NCI-H1694 treated with DMSO at 0.1 percent for 48 hours (cell line): ENCODE measurements at regions not wholly inside any gene's neighbourhood (a gene's known extent, or its start where the extent isn't known, plus 50 kb on each side); places are given as distances from the start of the nearest gene placed in this dataset.

ENCODE experiments used
- DNase-seq: peaks from one replicate; lab custom pipeline; 2025; lab: John Stamatoyannopoulos, UW

DNA sequence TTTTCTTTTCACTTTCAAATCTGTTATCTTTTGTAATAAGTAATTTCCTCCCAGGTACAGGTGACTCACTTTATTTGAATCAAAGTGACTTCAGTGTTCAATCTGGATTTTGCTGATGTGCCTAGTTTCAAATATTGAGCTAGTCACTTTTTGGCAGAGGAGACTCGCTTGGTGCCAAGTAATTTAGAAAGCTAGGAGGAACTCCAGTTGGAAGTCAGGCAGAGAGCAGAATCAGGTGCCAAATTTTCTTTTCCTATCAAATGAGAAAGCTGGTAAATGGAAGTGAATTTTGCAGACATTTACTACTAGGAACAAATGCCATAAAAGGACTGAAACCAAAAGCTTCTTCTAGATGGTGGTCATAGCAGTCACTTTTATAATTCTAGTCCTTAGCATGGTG is 656.0 kb upstream of the KIF2B start:
- DNase-seq = no peak

DNA sequence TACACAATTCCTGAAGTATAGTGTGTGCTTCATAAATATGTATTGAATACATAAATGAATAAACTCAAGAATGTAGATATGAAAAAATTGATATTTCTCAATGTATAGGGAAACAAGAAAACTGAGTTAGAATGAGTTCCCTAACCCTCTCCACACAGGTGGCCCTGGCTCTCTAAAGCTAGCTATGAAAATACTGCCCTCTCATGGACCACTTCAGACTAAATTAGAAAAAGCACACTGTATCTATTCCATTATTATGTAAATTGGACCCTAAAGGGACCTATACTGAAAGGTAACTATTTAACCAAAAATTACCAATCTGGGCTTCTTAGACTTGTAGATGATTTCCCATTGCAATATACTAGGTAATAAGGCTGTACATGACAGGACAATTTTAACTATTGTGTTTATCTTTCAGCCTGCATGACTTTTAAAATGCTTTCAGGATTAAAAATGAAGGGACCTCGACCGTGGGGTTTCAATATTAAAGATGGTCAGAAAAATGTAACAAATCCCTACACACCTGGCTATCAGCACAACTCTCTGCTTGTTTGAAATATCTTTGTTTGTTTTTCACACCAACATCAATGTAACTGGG is 672.5 kb upstream of the KIF2B start:
- no peak for DNase-seq

DNA sequence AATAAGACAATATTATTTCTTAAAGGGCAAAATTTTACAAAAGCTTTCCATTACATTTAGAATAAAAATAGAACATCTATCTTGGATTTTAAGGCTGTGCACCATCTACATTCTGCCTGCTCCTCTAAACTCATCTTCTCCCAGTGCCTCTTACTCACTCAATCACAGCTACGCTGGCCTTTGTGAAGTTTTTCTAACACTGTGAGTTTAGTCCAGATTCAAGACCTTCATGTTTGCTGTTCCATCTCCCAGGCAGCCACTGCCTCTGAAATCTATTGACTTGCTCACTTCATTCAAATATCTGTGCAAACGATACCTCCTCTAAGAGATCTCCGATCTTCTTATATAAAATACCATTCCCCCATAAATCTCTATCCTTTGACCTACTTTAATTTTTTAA is 673.4 kb upstream of the KIF2B start:
- no peak for DNase-seq

- no peak for DNase-seq
Measured at GRCh38 chr17:53148058-53148457, 674.7 kb upstream of the KIF2B start.

- no peak for DNase-seq
Measured at GRCh38 chr17:53142890-53143289, 679.8 kb upstream of the KIF2B start.

GRCh38 chr17:53141731-53142130 is 681.0 kb upstream of the KIF2B start:
- no peak for DNase-seq

DNA sequence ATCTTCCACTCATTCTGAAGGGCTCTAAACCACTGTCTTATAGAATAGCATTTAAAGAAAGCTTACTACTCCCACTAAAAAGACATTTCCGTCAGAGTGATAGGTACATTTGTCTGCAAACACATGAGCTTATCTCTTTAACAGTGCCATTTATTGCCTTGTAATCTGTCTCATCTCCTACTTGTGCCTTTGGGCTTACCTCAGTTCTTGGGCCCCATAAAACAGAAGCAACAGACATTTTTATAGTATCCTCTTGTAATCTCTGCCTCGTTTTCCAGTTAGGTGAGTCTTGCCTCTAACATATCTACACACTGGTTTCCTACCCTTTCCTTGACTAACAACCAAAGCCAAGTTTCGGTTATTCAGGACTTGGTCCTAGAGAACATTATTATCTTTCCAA is 681.4 kb upstream of the KIF2B start:
- no peak for DNase-seq

DNA sequence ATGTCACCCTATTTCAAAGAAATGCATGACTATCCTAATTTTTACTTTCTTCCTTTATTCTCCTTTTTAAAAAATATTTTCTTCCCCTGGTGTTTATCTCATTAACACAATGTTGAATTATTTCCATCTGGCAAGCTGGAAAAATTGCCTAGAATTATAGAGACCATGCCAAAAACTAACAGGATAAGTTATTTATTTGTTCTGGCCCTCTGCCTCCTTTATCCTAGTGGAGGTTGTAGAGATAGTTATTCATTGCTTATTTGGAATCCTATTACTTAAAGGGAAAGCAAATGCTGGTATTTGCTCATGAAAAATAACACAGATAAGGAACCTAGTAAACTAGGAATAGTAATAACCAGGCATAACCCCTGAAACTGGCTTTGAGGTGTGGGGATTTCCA is 684.9 kb upstream of the KIF2B start:
- no peak for DNase-seq

DNA sequence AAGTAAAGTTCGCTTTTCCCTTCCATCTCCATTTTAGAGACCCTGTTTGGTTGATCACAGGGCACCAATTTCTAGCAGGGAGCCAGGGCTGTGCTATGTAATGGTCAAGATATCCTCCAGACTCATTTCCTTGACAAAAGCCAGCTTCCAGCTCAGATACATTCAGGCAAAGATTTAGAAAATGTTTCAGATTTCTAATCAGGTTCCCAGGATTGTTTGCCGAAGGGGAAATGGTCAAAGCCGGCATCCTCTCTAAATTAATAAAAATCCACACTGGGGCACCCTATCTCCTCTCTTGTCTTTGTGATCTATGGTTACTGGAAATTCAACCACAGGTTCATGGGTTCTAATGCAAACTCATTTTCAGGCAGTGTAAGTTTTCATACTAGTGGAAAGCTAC is 686.8 kb upstream of the KIF2B start:
- DNase-seq = no peak

DNA sequence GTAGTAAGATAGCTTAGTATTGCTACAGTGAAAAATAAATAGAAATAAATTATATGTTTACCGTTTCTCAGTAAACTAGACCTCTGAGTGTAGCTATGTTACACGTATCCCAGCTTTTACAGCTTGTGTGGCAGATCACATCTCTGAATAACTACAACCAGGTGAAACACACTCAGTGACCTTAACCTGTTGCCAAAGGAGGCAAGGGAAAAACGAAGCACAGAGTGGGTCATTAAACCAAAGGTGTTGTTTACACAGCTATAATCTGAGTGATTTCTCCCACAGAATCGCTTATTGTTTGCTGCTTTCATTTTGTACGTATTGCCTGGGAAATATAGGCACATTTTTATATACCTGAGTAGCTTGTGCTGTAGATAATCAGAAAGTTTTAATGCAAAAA is 688.2 kb upstream of the KIF2B start:
- no peak for DNase-seq

GRCh38 chr17:53133876-53134275 is 688.9 kb upstream of the KIF2B start:
- no peak for DNase-seq

GRCh38 chr17:53129863-53130262 is 692.9 kb upstream of the KIF2B start:
- no peak for DNase-seq

- DNase-seq = no peak
Measured at GRCh38 chr17:53127331-53127730, 695.4 kb upstream of the KIF2B start.

- DNase-seq = no peak
Measured at GRCh38 chr17:53122966-53123365, 699.8 kb upstream of the KIF2B start.

DNA sequence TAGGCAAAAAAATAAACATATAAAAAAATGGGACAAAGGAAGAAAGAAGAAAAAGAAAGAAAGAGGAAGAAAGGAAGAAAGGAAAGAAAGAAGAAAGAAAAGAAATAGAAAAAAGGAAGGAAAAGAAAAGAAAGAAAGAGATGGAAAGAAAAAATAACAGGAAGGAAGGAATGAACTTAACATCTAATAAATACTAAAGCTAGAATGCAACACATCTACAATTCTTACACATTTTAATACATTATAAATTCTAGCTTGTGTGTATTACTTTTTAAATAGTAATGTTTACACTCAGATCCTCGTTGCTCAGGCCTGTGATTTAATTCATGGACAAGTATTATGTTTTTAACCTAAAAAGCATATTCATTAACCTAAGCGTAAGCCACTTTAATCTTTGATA is 703.0 kb upstream of the KIF2B start:
- no peak for DNase-seq

DNA sequence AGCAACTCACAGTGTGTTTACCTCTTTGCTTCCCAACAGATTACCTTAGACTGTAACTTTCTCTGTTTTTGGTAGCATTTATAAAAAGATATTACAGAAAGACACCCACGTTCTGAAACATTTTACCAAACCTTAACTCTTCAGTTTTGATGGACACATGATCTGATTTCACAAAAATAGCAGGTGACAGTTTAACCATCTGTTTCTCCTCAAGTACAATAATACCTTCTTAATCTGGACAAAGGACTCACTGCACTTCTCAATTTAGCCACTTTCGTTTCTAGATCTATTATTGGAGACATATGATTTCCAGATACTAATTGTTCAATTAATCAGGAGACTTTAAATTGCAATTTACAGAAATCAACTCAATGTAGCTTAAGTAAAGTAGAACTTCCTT is 703.8 kb upstream of the KIF2B start:
- DNase-seq = no peak

DNA sequence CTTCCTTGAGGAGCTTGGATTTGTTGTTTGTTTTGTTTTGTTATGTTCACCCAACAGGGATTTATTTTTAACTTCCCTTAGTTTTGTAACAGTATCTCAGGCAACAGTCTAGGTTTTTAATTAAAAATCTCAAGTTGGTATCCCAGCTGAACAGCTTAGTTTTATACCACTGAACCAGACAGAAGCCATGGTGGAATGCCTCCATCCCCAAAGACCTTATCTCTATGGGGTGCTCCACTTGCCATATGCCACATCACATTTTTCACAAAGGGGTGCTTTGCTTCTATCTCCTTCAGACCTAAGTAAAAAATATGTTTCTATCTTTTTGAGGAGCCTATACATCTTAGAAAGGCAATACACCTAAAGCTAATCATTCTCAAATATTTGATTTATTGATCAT is 715.8 kb upstream of the KIF2B start:
- DNase-seq = no peak

GRCh38 chr17:53101706-53102105 is 721.0 kb upstream of the KIF2B start:
- DNase-seq = no peak

GRCh38 chr17:53100126-53100525 is 722.6 kb upstream of the KIF2B start:
- DNase-seq = no peak

- DNase-seq = no peak
Measured at GRCh38 chr17:53093391-53093790, 729.3 kb upstream of the KIF2B start.

DNA sequence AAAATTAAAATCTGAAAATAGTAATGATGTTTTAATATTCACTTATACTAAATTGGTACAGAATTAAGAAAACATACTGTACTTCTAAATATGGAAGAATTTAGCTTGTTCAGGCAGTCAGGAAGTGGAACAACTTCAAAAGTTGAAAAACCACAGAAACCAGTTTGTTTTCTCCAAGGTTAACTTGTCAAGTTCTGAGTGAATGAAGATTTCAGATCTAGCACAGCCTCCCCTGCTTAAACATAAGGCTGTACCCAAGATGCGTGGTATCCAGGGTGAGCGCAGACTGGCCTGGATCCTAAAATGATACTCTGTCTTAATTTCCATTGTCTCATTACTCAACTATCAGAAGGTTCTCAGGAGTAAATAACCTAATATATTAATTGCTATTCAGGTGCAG is 730.7 kb upstream of the KIF2B start:
- no peak for DNase-seq

- no peak for DNase-seq
Measured at GRCh38 chr17:53090770-53091169, 732.0 kb upstream of the KIF2B start.

GRCh38 chr17:53088481-53088880 is 734.2 kb upstream of the KIF2B start:
- no peak for DNase-seq

GRCh38 chr17:53061446-53061845 is 761.3 kb upstream of the KIF2B start:
- DNase-seq = no peak

GRCh38 chr17:53058031-53058430 is 764.7 kb upstream of the KIF2B start:
- no peak for DNase-seq
